Neural cell (in vitro differentiated cells): ENCODE measurements at regions not wholly inside any gene's neighbourhood (a gene's known extent, or its start where the extent isn't known, plus 50 kb on each side); places are given as distances from the start of the nearest gene placed in this dataset.

Source experiments
- H2AFZ ChIP-seq: fragments of 200-600, 300-800 bp; sonication (generic), shearing (Covaris generic); 2 replicates; pipeline ENCODE4 v1.6.0; 2014; ENCODE audit warnings: low read depth, mild to moderate bottlenecking, antibody characterized with exemption, low read length, moderate library complexity
- H3F3A ChIP-seq: fragments of 200-600 bp; shearing (Covaris generic); 2 replicates; pipeline ENCODE4 v1.6.1; 2016; ENCODE audit warnings: mild to moderate bottlenecking, moderate library complexity, mixed read lengths, antibody characterized with exemption, low read length; ENCODE audit not compliant: insufficient read depth, poor library complexity, severe bottlenecking
- H3K27ac ChIP-seq: fragments of 200-600, 300-800 bp; sonication (generic), shearing (Covaris generic); 2 replicates; pipeline ENCODE4 v1.5.1; 2014; ENCODE audit warnings: mild to moderate bottlenecking, low read length, moderate library complexity
- H3K27me3 ChIP-seq: fragments of 300-800, 200-600 bp; sonication (generic), shearing (Covaris generic); 2 replicates; pipeline ENCODE4 v1.6.0; 2014; ENCODE audit warnings: mild to moderate bottlenecking, low read depth, low read length, moderate library complexity; ENCODE audit not compliant: insufficient read depth
- H3K36me3 ChIP-seq: fragments of 300-800, 200-600 bp; sonication (generic), shearing (Covaris generic); 2 replicates; pipeline ENCODE4 v1.5.1; 2014; ENCODE audit warnings: mild to moderate bottlenecking, antibody characterized with exemption, low read length, moderate library complexity; ENCODE audit not compliant: insufficient read depth
- H3K4me2 ChIP-seq: fragments of 300-800, 200-600 bp; sonication (generic), shearing (Covaris generic); 2 replicates; pipeline ENCODE4 v1.6.0; 2014; ENCODE audit warnings: mild to moderate bottlenecking, low read length
- H3K4me3 ChIP-seq: fragments of 300-800, 200-600 bp; sonication (generic), shearing (Covaris generic); 2 replicates; pipeline ENCODE4 v1.5.1; 2014; ENCODE audit warnings: mild to moderate bottlenecking, low read length, moderate library complexity
- H3K79me2 ChIP-seq: fragments of 200-600 bp; shearing (Covaris generic); replicated peaks from 2 replicates; pipeline ENCODE4 v1.6.0; 2014; ENCODE audit warnings: mild to moderate bottlenecking, low read length, moderate library complexity; ENCODE audit not compliant: insufficient read depth
- H3K9ac ChIP-seq: fragments of 300-800, 200-600 bp; sonication (generic), shearing (Covaris generic); 2 replicates; pipeline ENCODE4 v1.6.1; 2016; ENCODE audit warnings: mild to moderate bottlenecking, low read length, mixed read lengths
- H3K9me2 ChIP-seq: fragments of 200-600 bp; shearing (Covaris generic); 2 replicates; pipeline ENCODE4 v1.6.1; 2016; ENCODE audit warnings: mild to moderate bottlenecking, low read length, mixed read lengths; ENCODE audit not compliant: insufficient read depth
- H3K9me3 ChIP-seq: fragments of 200-600, 300-800 bp; sonication (generic), shearing (Covaris generic); 2 replicates; pipeline ENCODE4 v1.6.1; 2016; ENCODE audit warnings: mild to moderate bottlenecking, mixed run types, low read length, moderate library complexity, mixed read lengths
- H4K20me1 ChIP-seq: fragments of 200-600 bp; shearing (Covaris generic); 2 replicates; pipeline ENCODE4 v1.6.1; 2016; ENCODE audit warnings: mild to moderate bottlenecking, mixed run types; ENCODE audit not compliant: insufficient read depth
- EP300 ChIP-seq: fragments of 450-650 bp; conservative IDR thresholded peaks from 2 replicates; pipeline ENCODE4 v1.6.1; 2014; ENCODE audit warnings: antibody characterized with exemption, mild to moderate bottlenecking, moderate library complexity; ENCODE audit not compliant: poor library complexity, severe bottlenecking
- EZH2 ChIP-seq: fragments of 200-600, 300-800 bp; shearing (Covaris generic), sonication (generic); IDR thresholded peaks from 2 replicates; pipeline ENCODE4 v1.6.1; 2014; ENCODE audit warnings: antibody characterized with exemption, low read length, borderline replicate concordance, mild to moderate bottlenecking; ENCODE audit not compliant: insufficient read depth, poor library complexity, severe bottlenecking
- MXI1 ChIP-seq: fragments of 450-650 bp; conservative IDR thresholded peaks from 2 replicates; pipeline ENCODE4 v1.6.1; 2014; ENCODE audit warnings: antibody characterized with exemption, mild to moderate bottlenecking; ENCODE audit not compliant: poor library complexity, severe bottlenecking
- POLR2AphosphoS5 ChIP-seq: IDR thresholded peaks from 2 replicates; pipeline ENCODE4 v1.6.1; 2012
- RAD21 ChIP-seq: fragments of 450-650 bp; conservative IDR thresholded peaks from 2 replicates; pipeline ENCODE4 v1.6.1; 2014; ENCODE audit warnings: antibody characterized with exemption, mild to moderate bottlenecking, moderate library complexity
- SMC3 ChIP-seq: fragments of 450-650 bp; conservative IDR thresholded peaks from 2 replicates; pipeline ENCODE4 v1.6.1; 2014; ENCODE audit warnings: antibody characterized with exemption, mild to moderate bottlenecking, moderate library complexity; ENCODE audit not compliant: poor library complexity
- TAF1 ChIP-seq: IDR thresholded peaks from 2 replicates; pipeline ENCODE4 v1.6.1; 2012; ENCODE audit warnings: low read depth
- TF ChIP-seq, protein P1 (sequence below): fragments of 450-650 bp; IDR thresholded peaks from 2 replicates; pipeline ENCODE4 v1.5.1; 2014; ENCODE audit warnings: antibody characterized with exemption, mild to moderate bottlenecking, moderate library complexity; ENCODE audit not compliant: poor library complexity, severe bottlenecking
- TF ChIP-seq, protein P2 (sequence below): IDR thresholded peaks from 2 replicates; pipeline ENCODE4 v1.6.1; 2012; ENCODE audit warnings: borderline replicate concordance

DNA sequence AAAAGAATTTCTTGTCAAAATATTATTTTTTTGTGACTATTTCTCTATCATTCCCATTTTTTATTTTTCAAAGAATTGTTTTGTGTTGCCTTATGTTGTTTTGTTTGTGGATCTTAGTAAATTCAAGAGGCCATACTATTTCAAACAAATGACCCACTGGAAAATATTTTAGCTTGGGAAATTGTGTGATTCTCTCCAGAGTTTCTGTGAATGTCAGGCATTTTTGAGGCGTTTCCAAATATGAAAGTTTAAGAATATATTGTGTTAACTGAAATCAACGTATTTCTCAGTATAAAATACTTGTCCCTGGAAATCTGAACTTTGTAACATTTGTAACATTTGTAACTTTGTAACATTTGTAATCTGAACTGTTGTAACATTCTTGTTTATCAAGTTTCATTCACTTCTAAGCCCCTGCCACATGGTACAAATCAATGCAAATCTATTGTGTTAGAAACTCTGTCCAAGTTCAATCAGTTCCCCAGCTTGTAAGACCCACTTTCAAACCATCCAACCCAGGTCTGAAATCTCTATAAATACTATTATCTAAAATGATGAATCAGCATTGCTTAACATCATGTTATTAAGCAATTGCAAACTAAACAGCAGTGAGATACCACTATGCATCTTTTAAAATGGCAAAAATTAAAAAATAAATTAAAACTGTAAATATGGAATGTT, 465.4 kb upstream of the GRID2 start:
- no peak overlapping the region for H2AFZ ChIP-seq
- TF ChIP-seq EZH2 (no peak), TAF1 (no peak), RAD21 (no peak), SMC3 (no peak), MXI1 (no peak), POLR2AphosphoS5 (no peak), EP300 (no peak)
- TF ChIP-seq, protein P1, sequence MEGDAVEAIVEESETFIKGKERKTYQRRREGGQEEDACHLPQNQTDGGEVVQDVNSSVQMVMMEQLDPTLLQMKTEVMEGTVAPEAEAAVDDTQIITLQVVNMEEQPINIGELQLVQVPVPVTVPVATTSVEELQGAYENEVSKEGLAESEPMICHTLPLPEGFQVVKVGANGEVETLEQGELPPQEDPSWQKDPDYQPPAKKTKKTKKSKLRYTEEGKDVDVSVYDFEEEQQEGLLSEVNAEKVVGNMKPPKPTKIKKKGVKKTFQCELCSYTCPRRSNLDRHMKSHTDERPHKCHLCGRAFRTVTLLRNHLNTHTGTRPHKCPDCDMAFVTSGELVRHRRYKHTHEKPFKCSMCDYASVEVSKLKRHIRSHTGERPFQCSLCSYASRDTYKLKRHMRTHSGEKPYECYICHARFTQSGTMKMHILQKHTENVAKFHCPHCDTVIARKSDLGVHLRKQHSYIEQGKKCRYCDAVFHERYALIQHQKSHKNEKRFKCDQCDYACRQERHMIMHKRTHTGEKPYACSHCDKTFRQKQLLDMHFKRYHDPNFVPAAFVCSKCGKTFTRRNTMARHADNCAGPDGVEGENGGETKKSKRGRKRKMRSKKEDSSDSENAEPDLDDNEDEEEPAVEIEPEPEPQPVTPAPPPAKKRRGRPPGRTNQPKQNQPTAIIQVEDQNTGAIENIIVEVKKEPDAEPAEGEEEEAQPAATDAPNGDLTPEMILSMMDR: no peak
- TF ChIP-seq, protein P2, sequence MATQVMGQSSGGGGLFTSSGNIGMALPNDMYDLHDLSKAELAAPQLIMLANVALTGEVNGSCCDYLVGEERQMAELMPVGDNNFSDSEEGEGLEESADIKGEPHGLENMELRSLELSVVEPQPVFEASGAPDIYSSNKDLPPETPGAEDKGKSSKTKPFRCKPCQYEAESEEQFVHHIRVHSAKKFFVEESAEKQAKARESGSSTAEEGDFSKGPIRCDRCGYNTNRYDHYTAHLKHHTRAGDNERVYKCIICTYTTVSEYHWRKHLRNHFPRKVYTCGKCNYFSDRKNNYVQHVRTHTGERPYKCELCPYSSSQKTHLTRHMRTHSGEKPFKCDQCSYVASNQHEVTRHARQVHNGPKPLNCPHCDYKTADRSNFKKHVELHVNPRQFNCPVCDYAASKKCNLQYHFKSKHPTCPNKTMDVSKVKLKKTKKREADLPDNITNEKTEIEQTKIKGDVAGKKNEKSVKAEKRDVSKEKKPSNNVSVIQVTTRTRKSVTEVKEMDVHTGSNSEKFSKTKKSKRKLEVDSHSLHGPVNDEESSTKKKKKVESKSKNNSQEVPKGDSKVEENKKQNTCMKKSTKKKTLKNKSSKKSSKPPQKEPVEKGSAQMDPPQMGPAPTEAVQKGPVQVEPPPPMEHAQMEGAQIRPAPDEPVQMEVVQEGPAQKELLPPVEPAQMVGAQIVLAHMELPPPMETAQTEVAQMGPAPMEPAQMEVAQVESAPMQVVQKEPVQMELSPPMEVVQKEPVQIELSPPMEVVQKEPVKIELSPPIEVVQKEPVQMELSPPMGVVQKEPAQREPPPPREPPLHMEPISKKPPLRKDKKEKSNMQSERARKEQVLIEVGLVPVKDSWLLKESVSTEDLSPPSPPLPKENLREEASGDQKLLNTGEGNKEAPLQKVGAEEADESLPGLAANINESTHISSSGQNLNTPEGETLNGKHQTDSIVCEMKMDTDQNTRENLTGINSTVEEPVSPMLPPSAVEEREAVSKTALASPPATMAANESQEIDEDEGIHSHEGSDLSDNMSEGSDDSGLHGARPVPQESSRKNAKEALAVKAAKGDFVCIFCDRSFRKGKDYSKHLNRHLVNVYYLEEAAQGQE: no peak

DNA sequence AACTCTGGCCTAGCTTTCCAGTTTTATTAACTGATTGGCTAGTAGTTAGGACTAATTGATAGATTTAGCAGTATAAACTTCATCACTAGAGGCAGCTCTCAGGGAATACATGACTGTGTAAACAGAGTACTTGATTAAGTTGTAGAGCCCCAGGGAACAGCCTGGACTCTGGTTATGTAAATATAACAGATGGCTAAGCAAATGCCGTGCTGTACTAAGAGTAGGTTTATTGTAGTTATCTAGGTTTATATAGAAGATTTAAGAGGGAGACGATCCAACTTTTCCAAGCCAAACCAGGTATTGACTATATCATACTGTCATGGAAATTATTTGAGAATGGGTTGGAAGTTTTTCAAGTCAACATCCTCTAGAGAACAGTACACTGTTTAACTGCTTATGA, 463.4 kb upstream of the GRID2 start:
- no peaks in the 10 kb centered on the region for H3K9me3 ChIP-seq
- TF ChIP-seq EP300 (no peak), EZH2 (no peak), MXI1 (no peak), POLR2AphosphoS5 (no peak), TAF1 (no peak), SMC3 (no peak), RAD21 (no peak)
- TF ChIP-seq, protein P1: no peak
- TF ChIP-seq, protein P2: no peak

More for the DNA sequence above, 465.4 kb upstream of the GRID2 start:
- Histone ChIP-seq H4K20me1 (no peaks in the 10 kb centered on the region), H3K36me3 (no peaks in the 10 kb centered on the region), H3F3A (no peaks in the 10 kb centered on the region), H3K9ac (no peak overlapping the region), H3K4me2 (no peak overlapping the region), H3K27ac (no peak overlapping the region), H3K4me3 (no peak overlapping the region), H3K9me3 (peaks cover 5% of the 10 kb centered on the region), H3K79me2 (no peaks in the 10 kb centered on the region), H3K9me2 (no peaks in the 10 kb centered on the region), H3K27me3 (no peaks in the 10 kb centered on the region)

More for the DNA sequence above, 463.4 kb upstream of the GRID2 start:
- Histone ChIP-seq H3K79me2 (no peaks in the 10 kb centered on the region), H3K36me3 (no peaks in the 10 kb centered on the region), H3K4me2 (no peak overlapping the region), H3K9me2 (no peaks in the 10 kb centered on the region), H3K9ac (no peak overlapping the region), H3K27me3 (no peaks in the 10 kb centered on the region), H3K27ac (no peak overlapping the region), H4K20me1 (no peaks in the 10 kb centered on the region), H3K4me3 (no peak overlapping the region), H2AFZ (no peak overlapping the region), H3F3A (no peaks in the 10 kb centered on the region)
